ENCODE measurements at regions not wholly inside any gene's neighbourhood (a gene's known extent, or its start where the extent isn't known, plus 50 kb on each side); places are given as distances from the start of the nearest gene placed in this dataset.

DNA sequence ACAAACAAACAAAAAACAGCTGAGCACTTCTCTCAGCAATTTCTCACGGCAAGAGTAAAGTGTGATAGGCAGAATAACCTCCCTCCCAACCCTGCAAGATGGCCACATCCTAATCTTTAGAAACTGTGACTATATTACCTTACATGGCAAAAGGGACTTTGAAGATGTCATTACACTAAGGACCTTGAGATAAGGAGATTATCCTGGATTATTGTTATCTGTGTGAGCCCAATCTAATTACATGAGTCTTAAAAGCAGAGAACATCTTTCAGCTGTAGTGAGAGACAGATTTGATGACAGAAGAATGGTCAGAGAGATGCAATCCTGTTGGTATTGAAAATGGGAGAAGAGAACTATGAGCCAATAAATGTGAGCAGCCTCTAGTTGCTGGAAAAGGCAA is 347.9 kb downstream of the CDH9 start:
- DNase-seq (ENCODE audit: low spot score) = no peak
- H3K9me3 Mint-ChIP-seq (ENCODE audit: low read depth) = peaks cover 3% of the 10 kb centered on the region
- TF ChIP-seq, protein P1, sequence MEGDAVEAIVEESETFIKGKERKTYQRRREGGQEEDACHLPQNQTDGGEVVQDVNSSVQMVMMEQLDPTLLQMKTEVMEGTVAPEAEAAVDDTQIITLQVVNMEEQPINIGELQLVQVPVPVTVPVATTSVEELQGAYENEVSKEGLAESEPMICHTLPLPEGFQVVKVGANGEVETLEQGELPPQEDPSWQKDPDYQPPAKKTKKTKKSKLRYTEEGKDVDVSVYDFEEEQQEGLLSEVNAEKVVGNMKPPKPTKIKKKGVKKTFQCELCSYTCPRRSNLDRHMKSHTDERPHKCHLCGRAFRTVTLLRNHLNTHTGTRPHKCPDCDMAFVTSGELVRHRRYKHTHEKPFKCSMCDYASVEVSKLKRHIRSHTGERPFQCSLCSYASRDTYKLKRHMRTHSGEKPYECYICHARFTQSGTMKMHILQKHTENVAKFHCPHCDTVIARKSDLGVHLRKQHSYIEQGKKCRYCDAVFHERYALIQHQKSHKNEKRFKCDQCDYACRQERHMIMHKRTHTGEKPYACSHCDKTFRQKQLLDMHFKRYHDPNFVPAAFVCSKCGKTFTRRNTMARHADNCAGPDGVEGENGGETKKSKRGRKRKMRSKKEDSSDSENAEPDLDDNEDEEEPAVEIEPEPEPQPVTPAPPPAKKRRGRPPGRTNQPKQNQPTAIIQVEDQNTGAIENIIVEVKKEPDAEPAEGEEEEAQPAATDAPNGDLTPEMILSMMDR (IDR thresholded peaks at IDR 0.05) = no peak
- no peaks in the 10 kb centered on the region for H3K4me1 Mint-ChIP-seq (ENCODE audit: low read depth)
- no peaks in the 10 kb centered on the region for H3K36me3 Mint-ChIP-seq (ENCODE audit: low read depth)
- no peak overlapping the region for H3K4me3 Mint-ChIP-seq (ENCODE audit: unreplicated experiment)
- H3K27ac Mint-ChIP-seq (ENCODE audit: unreplicated experiment) = no peak overlapping the region
- H3K27me3 Mint-ChIP-seq (ENCODE audit: low read depth) = peaks cover under 1% of the 10 kb centered on the region

DNA sequence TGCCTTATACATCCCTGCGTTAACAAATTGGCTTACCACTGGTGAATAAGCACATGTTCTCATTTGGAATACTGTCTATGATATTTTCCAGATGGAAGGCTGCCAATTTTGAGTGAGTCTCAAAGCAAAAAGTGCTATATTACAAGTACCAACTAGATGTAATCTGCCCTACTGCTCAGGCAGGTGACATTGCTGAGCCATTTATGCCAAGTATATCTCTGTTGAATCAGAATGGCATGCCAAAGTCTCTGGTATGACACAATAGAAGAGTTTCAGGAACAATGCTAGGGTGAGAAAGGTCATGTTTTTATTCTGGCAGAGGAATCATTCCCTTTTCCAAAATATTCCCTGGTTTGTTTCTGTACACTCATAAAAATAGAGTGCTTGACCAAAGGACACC is 356.5 kb downstream of the CDH9 start:
- DNase-seq (ENCODE audit: low spot score) = no peak
- H3K27ac Mint-ChIP-seq (ENCODE audit: unreplicated experiment) = no peak overlapping the region
- no peak overlapping the region for H3K4me3 Mint-ChIP-seq (ENCODE audit: unreplicated experiment)
- H3K4me1 Mint-ChIP-seq (ENCODE audit: low read depth) = no peaks in the 10 kb centered on the region
- no peaks in the 10 kb centered on the region for H3K27me3 Mint-ChIP-seq (ENCODE audit: low read depth)
- TF ChIP-seq, protein P1 (IDR thresholded peaks at IDR 0.05) = no peak
- H3K9me3 Mint-ChIP-seq (ENCODE audit: low read depth) = peaks cover 5% of the 10 kb centered on the region
- H3K36me3 Mint-ChIP-seq (ENCODE audit: low read depth) = no peaks in the 10 kb centered on the region

DNA sequence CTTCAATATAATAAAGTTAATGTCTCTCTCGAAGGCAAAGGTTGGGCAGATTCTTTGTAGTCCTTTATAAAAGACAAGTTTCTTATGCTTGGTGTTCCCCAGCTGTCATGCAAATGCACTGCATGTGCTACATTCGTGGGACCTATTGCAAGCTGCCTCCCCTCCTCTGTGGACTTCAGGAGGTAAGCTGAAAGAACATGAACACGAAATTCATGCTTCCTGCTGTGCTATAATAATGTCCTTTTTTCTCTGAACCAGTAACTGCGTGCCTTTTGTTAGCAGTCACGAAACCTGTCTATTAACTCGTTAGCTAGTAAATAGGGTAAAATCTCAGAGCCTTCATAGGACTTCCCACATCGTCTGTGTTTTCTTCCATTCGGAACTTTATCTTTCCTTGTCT is 363.5 kb downstream of the CDH9 start:
- TF ChIP-seq, protein P1 (IDR thresholded peaks at IDR 0.05) = no peak
- DNase-seq (ENCODE audit: low spot score) = no peak
- Mint-ChIP-seq H3K27ac (ENCODE audit: unreplicated experiment) (no peak overlapping the region), H3K4me3 (ENCODE audit: unreplicated experiment) (no peak overlapping the region), H3K4me1 (ENCODE audit: low read depth) (no peaks in the 10 kb centered on the region), H3K9me3 (ENCODE audit: low read depth) (no peaks in the 10 kb centered on the region), H3K27me3 (ENCODE audit: low read depth) (peaks cover 4% of the 10 kb centered on the region), H3K36me3 (ENCODE audit: low read depth) (no peaks in the 10 kb centered on the region)

DNA sequence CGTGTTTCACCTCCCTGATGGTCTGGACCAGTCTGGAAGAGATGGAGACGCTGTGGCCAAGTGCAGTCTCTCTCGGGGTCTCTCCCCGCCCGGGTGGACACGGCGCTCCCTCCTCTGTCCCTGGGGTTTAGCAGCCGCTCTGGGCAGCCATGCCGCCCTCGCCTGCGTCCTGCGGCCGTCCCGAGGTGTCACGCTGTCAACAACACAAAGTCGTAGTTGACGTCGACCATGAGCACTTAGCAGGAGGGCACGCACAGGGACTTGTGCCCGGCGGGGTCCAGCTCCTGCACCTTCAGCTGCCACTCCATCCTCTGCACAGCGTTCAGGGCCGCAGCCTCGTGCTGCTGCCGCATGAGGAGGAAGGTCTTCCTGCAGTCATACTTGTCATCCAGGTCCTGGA is 368.9 kb downstream of the CDH9 start:
- Mint-ChIP-seq H3K27me3 (ENCODE audit: low read depth) (peaks cover 5% of the 10 kb centered on the region), H3K4me3 (ENCODE audit: unreplicated experiment) (no peak overlapping the region), H3K36me3 (ENCODE audit: low read depth) (no peaks in the 10 kb centered on the region), H3K9me3 (ENCODE audit: low read depth) (no peaks in the 10 kb centered on the region), H3K4me1 (ENCODE audit: low read depth) (no peaks in the 10 kb centered on the region), H3K27ac (ENCODE audit: unreplicated experiment) (no peak overlapping the region)
- TF ChIP-seq, protein P1 (IDR thresholded peaks at IDR 0.05) = no peak
- DNase-seq (ENCODE audit: low spot score) = peak; percentile 91

DNA sequence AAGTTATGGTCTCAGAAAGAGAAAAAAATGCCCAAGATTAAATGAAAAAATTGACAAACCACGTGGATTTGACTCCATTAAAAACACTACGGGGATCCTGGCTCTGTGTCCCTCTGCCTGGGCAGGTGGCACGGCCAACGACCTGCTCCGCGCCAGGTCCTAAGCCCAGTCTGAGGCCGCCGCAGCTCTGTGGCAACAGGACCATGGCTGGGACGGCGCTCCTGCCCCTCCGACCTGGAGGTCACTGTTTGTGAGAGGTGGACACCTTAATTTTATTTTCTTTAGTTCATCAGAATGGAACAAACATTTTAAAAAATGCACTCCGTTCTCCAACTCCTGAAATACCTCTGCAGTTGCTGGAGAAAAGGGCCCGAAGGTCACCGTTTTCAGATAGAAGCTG is 369.4 kb downstream of the CDH9 start:
- H3K27me3 Mint-ChIP-seq (ENCODE audit: low read depth) = peaks cover 5% of the 10 kb centered on the region
- H3K36me3 Mint-ChIP-seq (ENCODE audit: low read depth) = no peaks in the 10 kb centered on the region
- H3K4me3 Mint-ChIP-seq (ENCODE audit: unreplicated experiment) = no peak overlapping the region
- DNase-seq (ENCODE audit: low spot score) = no peak
- no peaks in the 10 kb centered on the region for H3K4me1 Mint-ChIP-seq (ENCODE audit: low read depth)
- H3K27ac Mint-ChIP-seq (ENCODE audit: unreplicated experiment) = no peak overlapping the region
- H3K9me3 Mint-ChIP-seq (ENCODE audit: low read depth) = no peaks in the 10 kb centered on the region
- TF ChIP-seq, protein P1 (IDR thresholded peaks at IDR 0.05) = no peak
